ENCODE measurements at regions not wholly inside any gene's neighbourhood (a gene's known extent, or its start where the extent isn't known, plus 50 kb on each side); places are given as distances from the start of the nearest gene placed in this dataset.

DNA sequence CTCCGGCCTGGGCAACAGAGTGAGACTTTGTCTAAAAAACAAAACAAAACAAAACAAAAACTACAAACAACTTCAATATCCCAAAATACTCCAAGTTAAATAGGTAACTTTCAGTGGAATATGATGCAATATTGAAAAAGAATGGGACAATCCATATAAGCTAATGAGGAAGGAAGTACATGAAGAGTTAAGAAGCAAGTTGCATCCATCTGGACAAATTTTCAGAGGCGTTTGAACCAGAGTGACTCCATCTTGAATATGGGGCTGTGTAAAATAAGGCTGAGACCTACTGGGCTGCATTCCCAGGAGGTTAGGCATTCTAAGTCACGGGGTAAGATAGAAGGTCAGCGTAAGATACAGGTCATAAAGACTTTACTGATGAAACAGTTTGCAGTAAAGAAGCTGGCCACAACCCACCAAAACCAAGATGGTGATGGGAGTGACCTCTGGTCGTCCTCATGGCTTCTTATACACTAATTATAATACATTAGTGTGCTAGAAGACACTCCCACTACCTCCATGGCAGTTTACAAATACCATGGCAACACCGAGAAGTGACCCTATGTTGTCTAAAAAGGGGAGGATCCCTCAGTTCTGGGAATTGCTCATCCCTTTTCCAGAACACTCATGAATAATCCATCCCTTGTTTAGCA lies 58.1 kb upstream of the LCTL start:
- TF ChIP-seq, protein P1, sequence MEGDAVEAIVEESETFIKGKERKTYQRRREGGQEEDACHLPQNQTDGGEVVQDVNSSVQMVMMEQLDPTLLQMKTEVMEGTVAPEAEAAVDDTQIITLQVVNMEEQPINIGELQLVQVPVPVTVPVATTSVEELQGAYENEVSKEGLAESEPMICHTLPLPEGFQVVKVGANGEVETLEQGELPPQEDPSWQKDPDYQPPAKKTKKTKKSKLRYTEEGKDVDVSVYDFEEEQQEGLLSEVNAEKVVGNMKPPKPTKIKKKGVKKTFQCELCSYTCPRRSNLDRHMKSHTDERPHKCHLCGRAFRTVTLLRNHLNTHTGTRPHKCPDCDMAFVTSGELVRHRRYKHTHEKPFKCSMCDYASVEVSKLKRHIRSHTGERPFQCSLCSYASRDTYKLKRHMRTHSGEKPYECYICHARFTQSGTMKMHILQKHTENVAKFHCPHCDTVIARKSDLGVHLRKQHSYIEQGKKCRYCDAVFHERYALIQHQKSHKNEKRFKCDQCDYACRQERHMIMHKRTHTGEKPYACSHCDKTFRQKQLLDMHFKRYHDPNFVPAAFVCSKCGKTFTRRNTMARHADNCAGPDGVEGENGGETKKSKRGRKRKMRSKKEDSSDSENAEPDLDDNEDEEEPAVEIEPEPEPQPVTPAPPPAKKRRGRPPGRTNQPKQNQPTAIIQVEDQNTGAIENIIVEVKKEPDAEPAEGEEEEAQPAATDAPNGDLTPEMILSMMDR (IDR thresholded peaks at IDR 0.05) = no peak
- TF ChIP-seq POLR2A (IDR thresholded peaks at IDR 0.05) = no peak
